Naive thymus-derived CD4-positive, alpha-beta T cell (primary cell): ENCODE measurements at regions not wholly inside any gene's neighbourhood (a gene's known extent, or its start where the extent isn't known, plus 50 kb on each side); places are given as distances from the start of the nearest gene placed in this dataset.

Source experiments
- ATAC-seq: fragments of 150-1000 bp; cut with Tn5 transposase; 2 replicates; pipeline ENCODE4 v1.10.0; 2021; ENCODE audit warnings: mild to moderate bottlenecking, moderate library complexity
- CTCF ChIA-PET: fragments of 350-600 bp; sonication (Branson Sonifier 250); formaldehyde crosslinking; loops from one replicate; lab custom pipeline; 2021; ENCODE audit warnings: antibody characterized with exemption; lab: Charles Lee
- POLR2A ChIA-PET: fragments of 350-600 bp; sonication (Branson Sonifier 250); formaldehyde crosslinking; loops from one replicate; lab custom pipeline; 2021; ENCODE audit warnings: antibody characterized with exemption, inconsistent platforms; lab: Charles Lee
- DNase-seq, 9 donors: peaks; one replicate each; pipeline versions ENCODE4 v3.0.0 to v3.0.0-alpha.2; 2020 to 2022; ENCODE audit warnings: mixed read lengths in 1 of 9
- H3K27ac ChIP-seq: one replicate; pipeline ENCODE4 v1.7.0; 2013; ENCODE audit warnings: mild to moderate bottlenecking, low read depth, low read length, moderate library complexity
- H3K27me3 ChIP-seq, 2 donors: one replicate each; pipeline ENCODE4 v1.7.0; 2013; ENCODE audit warnings: low read length in 2 of 2, mild to moderate bottlenecking in 2 of 2, moderate library complexity in 2 of 2; ENCODE audit not compliant: control insufficient read depth in 2 of 2, insufficient read depth in 2 of 2
- H3K36me3 ChIP-seq, 3 experiments: 1 replicate in 2 of 3; 2 replicates in 1 of 3; pipeline ENCODE4 v1.7.0; 2013; ENCODE audit warnings: low read length in 3 of 3, mild to moderate bottlenecking in 3 of 3, moderate library complexity in 1 of 3; ENCODE audit not compliant: insufficient read depth in 3 of 3, control insufficient read depth in 2 of 3
- H3K4me1 ChIP-seq, 2 donors: one replicate each; pipeline ENCODE4 v1.7.0; 2013; ENCODE audit warnings: low read length in 2 of 2, mild to moderate bottlenecking in 2 of 2, moderate library complexity in 1 of 2; ENCODE audit not compliant: control insufficient read depth in 2 of 2, insufficient read depth in 2 of 2
- H3K4me3 ChIP-seq: 2 replicates; pipeline ENCODE4 v1.7.0; 2013; ENCODE audit warnings: mild to moderate bottlenecking, low read length
- H3K9me3 ChIP-seq, 3 experiments: 1 replicate in 2 of 3; 2 replicates in 1 of 3; pipeline ENCODE4 v1.7.0; 2013; ENCODE audit warnings: low read length in 3 of 3; ENCODE audit not compliant: control insufficient read depth in 2 of 3
- H3K27ac Mint-ChIP-seq, 9 donors: one replicate each; pipeline ENCODE4 v1.8.0; 2020 to 2022; ENCODE audit warnings: mixed read lengths in 9 of 9, mild to moderate bottlenecking in 8 of 9, moderate library complexity in 5 of 9, inconsistent platforms in 2 of 9
- H3K27me3 Mint-ChIP-seq, 5 donors: one replicate each; pipeline ENCODE4 v1.8.0; 2021 to 2022; ENCODE audit warnings: mixed read lengths in 5 of 5, mild to moderate bottlenecking in 1 of 5
- H3K36me3 Mint-ChIP-seq, 5 donors: one replicate each; pipeline ENCODE4 v1.8.0; 2020 to 2022; ENCODE audit warnings: mixed read lengths in 5 of 5, mild to moderate bottlenecking in 3 of 5, inconsistent platforms in 1 of 5
- H3K4me1 Mint-ChIP-seq, 7 donors: one replicate each; pipeline ENCODE4 v1.8.0; 2020 to 2022; ENCODE audit warnings: mixed read lengths in 7 of 7, mild to moderate bottlenecking in 3 of 7, inconsistent platforms in 1 of 7
- H3K4me3 Mint-ChIP-seq, 10 donors: one replicate each; pipeline ENCODE4 v1.8.0; 2020 to 2022; ENCODE audit warnings: mild to moderate bottlenecking in 10 of 10, mixed read lengths in 10 of 10, moderate library complexity in 6 of 10, inconsistent platforms in 2 of 10
- H3K9me3 Mint-ChIP-seq, 11 donors: one replicate each; pipeline ENCODE4 v1.8.0; 2020 to 2022; ENCODE audit warnings: mixed read lengths in 11 of 11, mild to moderate bottlenecking in 4 of 11, inconsistent platforms in 1 of 11, moderate library complexity in 1 of 11
- intact Hi-C, 2 donors: fragments of 100-400 bp; cut with micrococcal nuclease; formaldehyde crosslinking; loops; one replicate each; pipeline ENCODE4 v1.15.1; 2023

DNA sequence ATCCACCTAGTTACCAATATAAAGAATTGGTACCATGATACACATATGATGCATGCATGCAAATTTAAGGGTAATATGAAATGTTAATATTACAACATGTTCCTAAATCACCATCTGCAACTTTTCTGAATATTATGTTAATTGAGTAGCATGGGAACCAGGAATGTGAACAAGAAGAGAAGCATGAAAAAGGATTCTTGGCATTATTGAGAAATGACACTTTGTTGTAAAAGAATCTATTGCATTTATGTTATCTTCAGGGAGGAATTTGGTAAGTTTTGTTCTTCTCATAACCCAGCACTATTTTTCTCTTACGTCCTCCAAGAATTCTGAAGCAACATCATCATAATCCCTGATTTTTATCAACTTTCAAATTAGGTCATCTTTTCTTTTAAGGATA, 159.9 kb upstream of the SLC25A13 start:
- no peaks in the 10 kb centered on the region for H3K4me1 ChIP-seq
- ChIA-PET POLR2A (no interaction called here), CTCF (no interaction called here)
- H3K27ac ChIP-seq, result no peak overlapping the region
- Mint-ChIP-seq H3K4me1 (peaks cover 11 to 28% (median 16%) of the 10 kb centered on the region in 7 donors), H3K4me3 (no peak overlapping the region), H3K9me3 (no peaks in the 10 kb centered on the region), H3K27ac (no peak overlapping the region), H3K36me3 (peaks cover 0 to 4% (median 0%) of the 10 kb centered on the region in 5 donors), H3K27me3 (no peaks in the 10 kb centered on the region)
- H3K36me3 ChIP-seq, result no peaks in the 10 kb centered on the region
- DNase-seq (no peak), ATAC-seq (no peak)
- intact Hi-C loops, result loop anchor here in 1 of 2 donors (2.0 kb wide), 1 partner anchor 15 kb away; no protein-coding TSS in a partner anchor
- H3K4me3 ChIP-seq, result no peak overlapping the region
- no peaks in the 10 kb centered on the region for H3K9me3 ChIP-seq
- no peaks in the 10 kb centered on the region for H3K27me3 ChIP-seq

DNA sequence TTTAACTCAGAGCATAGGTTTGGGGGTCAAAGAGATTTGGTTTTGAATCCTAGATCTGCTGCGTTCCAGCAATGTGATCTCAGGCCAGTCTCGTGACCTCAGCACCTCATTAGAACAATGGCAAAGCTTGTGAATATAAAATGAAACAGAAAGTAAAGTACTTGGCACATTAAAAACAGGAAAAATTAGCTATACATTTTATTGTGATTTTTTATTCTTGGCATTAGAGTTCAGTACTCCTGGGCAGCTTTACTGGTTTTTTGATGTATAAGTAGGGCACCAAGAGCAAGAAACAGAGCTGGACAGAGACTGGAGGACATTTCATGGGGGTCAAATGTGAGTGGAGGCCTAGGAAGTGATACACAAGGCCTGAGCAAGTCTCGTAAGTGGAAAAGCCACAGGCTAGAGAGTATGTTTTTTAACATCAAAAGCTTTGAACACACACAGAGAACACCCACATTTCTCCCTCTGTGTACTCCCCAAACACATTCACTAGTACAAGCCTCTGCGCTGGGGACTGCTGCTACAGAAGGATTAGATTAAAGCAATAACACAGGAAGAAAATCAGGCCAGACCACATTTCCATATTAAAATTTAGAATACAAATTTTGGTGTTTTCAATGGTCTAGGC, 157.2 kb upstream of the SLC25A13 start:
- H3K27ac ChIP-seq, result no peak overlapping the region
- DNase-seq (peak in 3 of 9 donors; percentile 1 to 13 (median 5)), ATAC-seq (no peak)
- Mint-ChIP-seq H3K4me1 (peaks cover 11 to 26% (median 16%) of the 10 kb centered on the region in 7 donors), H3K27ac (peak overlapping the region; percentile 46 to 93 (median 79)), H3K9me3 (no peaks in the 10 kb centered on the region), H3K4me3 (peak overlapping the region in 9 of 10 donors; percentile 41 to 86 (median 73)), H3K36me3 (peaks cover 0 to 4% (median 0%) of the 10 kb centered on the region in 5 donors), H3K27me3 (peaks cover 0 to 8% (median 0%) of the 10 kb centered on the region in 5 donors)
- POLR2A ChIA-PET, result no interaction called here
- H3K36me3 ChIP-seq, result no peaks in the 10 kb centered on the region
- H3K9me3 ChIP-seq, result no peaks in the 10 kb centered on the region
- no peaks in the 10 kb centered on the region for H3K27me3 ChIP-seq
- H3K4me1 ChIP-seq, result no peaks in the 10 kb centered on the region
- peak overlapping the region; percentile 46 for H3K4me3 ChIP-seq
- intact Hi-C loops, result loop anchor here in 1 of 2 donors (1.0 to 10.0 kb wide), 5 partner anchors 8 to 356 kb away; partner anchors contain the start of gene SLC25A13
- CTCF ChIA-PET, result no interaction called here

DNA sequence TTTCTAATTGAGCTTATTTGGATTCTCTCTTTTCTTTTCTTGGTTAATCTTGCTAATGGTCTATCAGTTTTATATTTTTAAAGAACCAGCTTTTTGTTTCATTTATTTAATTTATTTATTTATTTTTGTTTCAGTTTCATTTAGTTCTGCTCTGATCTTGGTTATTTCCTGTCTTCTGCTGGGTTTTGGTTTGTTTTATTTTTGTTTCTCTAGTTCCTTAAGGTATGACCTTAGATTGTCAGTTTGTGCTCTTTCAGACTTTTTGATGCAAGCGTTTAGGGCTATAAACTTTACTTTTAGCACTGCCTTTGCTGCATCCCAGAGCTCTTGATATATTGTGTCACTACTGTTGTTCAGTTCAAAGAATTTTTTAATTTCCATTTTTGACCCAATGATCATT, 149.7 kb upstream of the SLC25A13 start:
- intact Hi-C loops, result loop anchor here in 1 of 2 donors (1.0 to 10.0 kb wide), 6 partner anchors 8 to 363 kb away; partner anchors contain the start of genes SEM1 and SLC25A13
- POLR2A ChIA-PET, result interaction anchor here (0.9 kb wide), 1 partner anchor 17 kb away, joined by 3 read pairs; no protein-coding TSS in a partner anchor
- Mint-ChIP-seq H3K27me3 (peaks cover 0 to 13% (median 10%) of the 10 kb centered on the region in 5 donors), H3K4me1 (peaks cover 7 to 28% (median 23%) of the 10 kb centered on the region in 7 donors), H3K9me3 (peaks cover 0 to 22% (median 6%) of the 10 kb centered on the region in 11 donors), H3K36me3 (peaks cover 0 to 37% (median 5%) of the 10 kb centered on the region in 5 donors), H3K4me3 (peak overlapping the region in 9 of 10 donors; percentile 28 to 71 (median 55)), H3K27ac (peak overlapping the region in 6 of 9 donors; percentile 11 to 82 (median 40))
- H3K4me1 ChIP-seq, result no peaks in the 10 kb centered on the region
- CTCF ChIA-PET, result no interaction called here
- H3K4me3 ChIP-seq, result no peak overlapping the region
- peak in 1 of 9 donors; percentile 6 for DNase-seq
- H3K9me3 ChIP-seq, result no peaks in the 10 kb centered on the region
- ATAC-seq, result no peak
- peaks cover 0 to 4% of the 10 kb centered on the region in 2 donors for H3K27me3 ChIP-seq
- no peaks in the 10 kb centered on the region for H3K36me3 ChIP-seq
- H3K27ac ChIP-seq, result no peak overlapping the region

DNA sequence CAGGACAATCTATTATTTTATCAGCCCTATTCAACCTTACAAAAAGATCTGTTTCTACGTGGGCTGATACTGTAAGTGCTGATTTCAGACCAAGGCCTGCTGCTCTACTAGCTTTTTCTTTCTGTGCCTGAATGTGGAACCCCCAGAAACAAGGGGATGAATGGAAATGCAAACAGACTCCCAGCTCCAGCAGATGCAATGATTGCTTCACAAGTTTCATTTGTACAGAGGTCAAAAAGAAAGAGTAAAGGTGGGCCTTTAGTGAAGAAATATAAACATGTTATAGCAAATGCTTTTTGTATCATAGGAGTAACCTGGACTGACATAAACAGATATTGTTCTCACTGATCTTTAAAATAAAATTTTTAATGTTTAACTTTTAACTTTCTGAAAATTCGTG, 130.2 kb upstream of the SLC25A13 start:
- no peak overlapping the region for H3K27ac ChIP-seq
- DNase-seq (no peak), ATAC-seq (no peak)
- no peak overlapping the region for H3K4me3 ChIP-seq
- intact Hi-C loops, result no loop called here
- Mint-ChIP-seq H3K27ac (no peak overlapping the region), H3K4me1 (no peaks in the 10 kb centered on the region), H3K27me3 (peaks cover 0 to 7% (median 2%) of the 10 kb centered on the region in 5 donors), H3K4me3 (no peak overlapping the region), H3K36me3 (no peaks in the 10 kb centered on the region), H3K9me3 (no peaks in the 10 kb centered on the region)
- H3K36me3 ChIP-seq, result no peaks in the 10 kb centered on the region
- CTCF ChIA-PET, result no interaction called here
- no peaks in the 10 kb centered on the region for H3K9me3 ChIP-seq
- POLR2A ChIA-PET, result no interaction called here
- no peaks in the 10 kb centered on the region for H3K4me1 ChIP-seq
- no peaks in the 10 kb centered on the region for H3K27me3 ChIP-seq

DNA sequence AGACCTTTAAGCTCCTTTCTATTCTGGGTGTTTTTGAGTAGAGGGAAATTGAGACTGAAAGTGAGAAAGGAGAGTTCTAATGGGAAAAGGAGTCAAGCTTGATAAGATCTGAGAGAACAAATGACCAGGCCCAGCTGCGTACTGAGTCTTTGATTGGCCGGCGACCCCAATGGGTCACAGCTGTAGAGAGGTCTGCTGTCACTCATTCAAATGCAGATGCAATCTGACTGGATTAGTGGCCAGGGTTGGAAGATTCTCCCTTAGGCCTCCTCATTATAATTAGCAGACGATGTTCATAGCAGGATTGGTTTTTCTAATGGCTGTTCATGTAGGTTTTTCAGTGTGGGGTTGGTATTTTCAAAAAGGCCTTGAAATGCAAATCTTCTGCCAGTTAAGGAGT, 127.2 kb upstream of the SLC25A13 start:
- CTCF ChIA-PET, result no interaction called here
- Mint-ChIP-seq H3K27ac (no peak overlapping the region), H3K4me1 (no peaks in the 10 kb centered on the region), H3K36me3 (no peaks in the 10 kb centered on the region), H3K4me3 (no peak overlapping the region), H3K9me3 (no peaks in the 10 kb centered on the region), H3K27me3 (peaks cover 0 to 10% (median 0%) of the 10 kb centered on the region in 5 donors)
- POLR2A ChIA-PET, result no interaction called here
- intact Hi-C loops, result no loop called here
- no peak for DNase-seq
- Histone ChIP-seq H3K4me1 (no peaks in the 10 kb centered on the region), H3K36me3 (no peaks in the 10 kb centered on the region), H3K27me3 (no peaks in the 10 kb centered on the region), H3K4me3 (no peak overlapping the region), H3K27ac (no peak overlapping the region), H3K9me3 (no peaks in the 10 kb centered on the region)
- ATAC-seq, result no peak

DNA sequence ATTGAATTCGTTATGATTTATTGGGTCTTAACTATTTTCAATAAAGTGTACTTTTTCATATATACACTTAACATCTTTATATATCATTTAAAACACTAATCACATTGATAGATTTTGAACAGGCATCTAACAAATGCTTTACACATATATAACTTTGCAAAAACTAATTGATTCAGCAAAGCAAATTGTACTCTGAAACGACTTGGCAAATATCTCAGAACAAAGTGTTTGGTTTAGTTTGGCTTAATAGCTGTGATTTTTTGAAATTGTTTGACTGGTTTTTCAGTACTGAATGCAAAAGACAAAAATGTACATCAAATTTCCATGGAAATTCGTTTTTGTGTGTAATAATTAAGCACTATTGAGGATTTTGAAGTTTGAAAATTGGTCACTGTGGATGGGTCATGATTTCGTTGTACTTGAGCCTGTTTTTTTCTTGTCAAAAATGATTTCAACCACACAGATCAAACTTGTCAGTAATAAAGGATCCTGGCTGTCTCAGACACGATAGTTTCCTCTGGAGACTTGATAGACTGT, 125.3 kb upstream of the SLC25A13 start:
- Histone ChIP-seq H3K27ac (no peak overlapping the region), H3K4me3 (no peak overlapping the region), H3K9me3 (no peaks in the 10 kb centered on the region), H3K36me3 (no peaks in the 10 kb centered on the region), H3K4me1 (no peaks in the 10 kb centered on the region), H3K27me3 (no peaks in the 10 kb centered on the region)
- no peak overlapping the region for H3K4me3 Mint-ChIP-seq
- ATAC-seq (no peak), DNase-seq (no peak)
- H3K9me3 Mint-ChIP-seq, result no peaks in the 10 kb centered on the region
- H3K4me1 Mint-ChIP-seq, result no peaks in the 10 kb centered on the region
- no peaks in the 10 kb centered on the region for H3K36me3 Mint-ChIP-seq
- POLR2A ChIA-PET, result no interaction called here
- H3K27me3 Mint-ChIP-seq, result peaks cover 0 to 10% (median 0%) of the 10 kb centered on the region in 5 donors
- CTCF ChIA-PET, result no interaction called here
- H3K27ac Mint-ChIP-seq, result no peak overlapping the region
- intact Hi-C loops, result no loop called here
